ENCODE measurements at regions not wholly inside any gene's neighbourhood (a gene's known extent, or its start where the extent isn't known, plus 50 kb on each side); places are given as distances from the start of the nearest gene placed in this dataset.

DNA sequence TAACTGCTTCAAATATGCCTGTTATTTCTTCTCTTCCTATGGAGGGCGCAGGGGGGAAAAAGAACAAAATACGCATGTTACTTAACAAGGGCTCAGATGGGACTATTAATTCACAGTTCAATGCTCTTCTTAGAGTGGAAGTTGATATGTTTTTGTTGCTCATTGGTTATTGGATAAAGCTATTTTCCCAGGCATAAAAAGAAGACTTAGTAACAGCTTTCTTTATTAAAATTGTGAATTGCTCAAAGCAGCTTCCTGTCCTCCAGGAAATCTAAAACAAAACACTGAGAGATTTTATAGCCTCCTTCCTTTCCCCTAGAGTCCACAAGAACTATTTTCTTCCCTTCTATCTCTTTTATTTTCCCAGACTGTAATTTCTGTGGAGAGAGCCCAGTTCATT lies 180.8 kb downstream of the SH3BP4 start:
- in situ Hi-C loops (cut with MboI; ENCODE audit: low pct_unique_long_range_greater_than_20kb, low sequenced_read_pairs, unreplicated experiment): loop anchor here (25.0 kb wide), 2 partner anchors 455 to 605 kb away; no protein-coding TSS in a partner anchor
- DNase-seq (ENCODE audit: low spot score): no peak
- TF ChIP-seq, protein P1, sequence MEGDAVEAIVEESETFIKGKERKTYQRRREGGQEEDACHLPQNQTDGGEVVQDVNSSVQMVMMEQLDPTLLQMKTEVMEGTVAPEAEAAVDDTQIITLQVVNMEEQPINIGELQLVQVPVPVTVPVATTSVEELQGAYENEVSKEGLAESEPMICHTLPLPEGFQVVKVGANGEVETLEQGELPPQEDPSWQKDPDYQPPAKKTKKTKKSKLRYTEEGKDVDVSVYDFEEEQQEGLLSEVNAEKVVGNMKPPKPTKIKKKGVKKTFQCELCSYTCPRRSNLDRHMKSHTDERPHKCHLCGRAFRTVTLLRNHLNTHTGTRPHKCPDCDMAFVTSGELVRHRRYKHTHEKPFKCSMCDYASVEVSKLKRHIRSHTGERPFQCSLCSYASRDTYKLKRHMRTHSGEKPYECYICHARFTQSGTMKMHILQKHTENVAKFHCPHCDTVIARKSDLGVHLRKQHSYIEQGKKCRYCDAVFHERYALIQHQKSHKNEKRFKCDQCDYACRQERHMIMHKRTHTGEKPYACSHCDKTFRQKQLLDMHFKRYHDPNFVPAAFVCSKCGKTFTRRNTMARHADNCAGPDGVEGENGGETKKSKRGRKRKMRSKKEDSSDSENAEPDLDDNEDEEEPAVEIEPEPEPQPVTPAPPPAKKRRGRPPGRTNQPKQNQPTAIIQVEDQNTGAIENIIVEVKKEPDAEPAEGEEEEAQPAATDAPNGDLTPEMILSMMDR (IDR thresholded peaks at IDR 0.05; ENCODE audit: extremely low read depth, insufficient read depth, missing control alignments): no peak

DNA sequence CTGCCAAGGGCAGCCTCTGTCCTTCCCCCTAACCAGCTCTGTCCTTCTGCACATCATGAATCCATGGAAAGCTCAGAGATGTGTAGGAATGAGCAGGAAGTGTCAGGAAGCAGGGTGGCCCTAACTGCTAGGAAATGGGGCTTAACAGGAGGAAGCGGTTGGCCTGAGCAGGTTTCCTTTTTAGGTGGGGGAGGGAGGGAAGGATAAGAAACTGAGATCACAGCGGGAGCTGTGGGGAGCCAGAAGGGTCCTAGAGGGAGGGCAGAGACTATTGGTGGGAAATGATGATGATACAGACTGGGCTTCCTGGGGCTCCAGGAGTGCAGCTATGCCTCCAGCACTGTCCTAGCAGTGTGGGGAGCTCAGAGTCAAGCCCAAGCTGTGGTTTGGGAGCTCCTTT lies 182.0 kb downstream of the SH3BP4 start:
- in situ Hi-C loops (cut with MboI; ENCODE audit: low pct_unique_long_range_greater_than_20kb, low sequenced_read_pairs, unreplicated experiment): loop anchor here (25.0 kb wide), 2 partner anchors 453 to 603 kb away; no protein-coding TSS in a partner anchor
- TF ChIP-seq, protein P1 (IDR thresholded peaks at IDR 0.05; ENCODE audit: extremely low read depth, insufficient read depth, missing control alignments): no peak
- DNase-seq (ENCODE audit: low spot score): no peak

DNA sequence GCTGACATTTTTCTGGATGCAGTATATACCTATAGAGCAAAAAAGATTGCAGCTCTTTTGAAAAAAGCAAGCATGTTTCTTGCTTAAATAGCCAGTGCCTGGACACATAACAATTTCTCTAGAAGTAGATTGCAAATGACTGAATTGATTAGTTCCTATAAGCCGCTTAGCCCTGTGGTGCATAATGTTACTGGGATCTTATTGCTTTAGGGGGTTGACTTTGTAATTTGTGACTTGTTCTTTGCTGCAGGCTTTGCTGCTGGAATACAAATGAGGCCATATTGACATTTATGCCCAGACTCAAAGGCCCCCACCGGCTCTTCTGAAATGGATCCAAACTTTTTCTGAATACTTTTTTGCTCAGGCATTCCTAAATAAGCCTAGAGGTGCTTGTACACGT lies 182.6 kb downstream of the SH3BP4 start:
- in situ Hi-C loops (cut with MboI; ENCODE audit: low pct_unique_long_range_greater_than_20kb, low sequenced_read_pairs, unreplicated experiment): loop anchor here (25.0 kb wide), 2 partner anchors 453 to 603 kb away; no protein-coding TSS in a partner anchor
- no peak for DNase-seq (ENCODE audit: low spot score)
- TF ChIP-seq, protein P1 (IDR thresholded peaks at IDR 0.05; ENCODE audit: extremely low read depth, insufficient read depth, missing control alignments): no peak

DNA sequence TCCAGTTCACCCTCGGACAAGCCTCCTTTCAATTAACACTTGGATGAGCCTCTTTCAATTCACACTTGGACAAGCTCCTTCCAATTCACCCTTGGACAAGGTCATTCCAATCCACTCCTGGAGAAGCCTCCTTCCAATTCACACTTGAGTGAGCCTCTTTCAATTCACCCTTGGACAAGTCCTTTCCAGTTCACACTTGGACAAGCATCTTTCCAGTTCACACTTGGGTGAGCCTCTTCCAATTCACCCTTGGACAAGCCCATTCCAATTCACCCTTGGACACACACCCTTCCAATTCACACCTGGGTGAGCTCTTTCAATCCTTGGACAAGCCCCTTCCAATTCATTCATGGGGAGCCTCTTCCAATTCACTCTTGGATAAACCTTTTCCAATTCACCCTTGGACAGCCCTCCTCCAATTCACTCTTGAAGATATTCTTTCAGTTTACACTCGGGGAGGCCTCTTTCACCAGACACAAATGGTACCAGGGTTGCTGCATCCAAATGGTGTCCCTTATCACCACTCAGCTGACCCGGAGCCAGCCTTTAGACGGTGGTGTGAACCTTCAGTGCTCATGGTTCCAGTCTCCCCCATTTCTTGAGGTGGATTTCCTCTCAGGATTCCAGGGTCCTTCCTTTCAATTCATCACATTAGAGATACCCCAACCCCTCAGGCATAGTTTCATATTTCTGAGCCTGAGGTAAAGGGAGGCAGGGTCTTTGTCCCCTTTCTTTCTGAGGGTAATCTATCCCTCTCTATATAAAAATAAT lies 183.6 kb downstream of the SH3BP4 start:
- in situ Hi-C loops (cut with MboI; ENCODE audit: low pct_unique_long_range_greater_than_20kb, low sequenced_read_pairs, unreplicated experiment): loop anchor here (25.0 kb wide), 2 partner anchors 452 to 602 kb away; no protein-coding TSS in a partner anchor
- TF ChIP-seq, protein P1 (IDR thresholded peaks at IDR 0.05; ENCODE audit: extremely low read depth, insufficient read depth, missing control alignments): no peak

DNA sequence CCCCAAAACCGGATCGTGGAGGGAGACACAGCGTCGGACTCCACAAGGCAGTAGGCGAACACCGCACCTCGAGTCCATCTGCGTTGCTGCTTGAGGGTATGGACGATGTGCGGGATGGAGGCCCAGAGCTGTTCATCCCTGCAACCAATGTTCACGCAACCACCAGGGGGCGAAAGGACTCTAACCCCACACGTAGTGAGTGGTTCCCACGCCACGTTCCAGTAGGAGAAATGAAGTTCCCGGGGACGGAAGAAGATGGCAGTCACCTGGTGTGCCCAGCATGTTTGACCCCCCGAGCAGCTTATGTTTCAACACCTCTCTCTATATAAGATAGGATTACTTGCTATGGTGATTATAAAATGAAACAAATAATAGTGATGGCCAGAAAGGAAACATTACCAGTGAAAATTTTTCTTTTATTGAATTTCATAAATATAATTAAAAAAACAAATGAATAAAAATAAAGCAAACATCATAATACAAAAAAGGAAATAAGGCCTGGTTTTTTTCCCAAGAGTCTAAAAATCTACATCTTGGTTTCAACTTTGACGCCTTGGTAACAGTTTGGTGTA lies 184.3 kb downstream of the SH3BP4 start:
- peak; percentile 52 for DNase-seq (ENCODE audit: low spot score)
- TF ChIP-seq, protein P1 (IDR thresholded peaks at IDR 0.05; ENCODE audit: extremely low read depth, insufficient read depth, missing control alignments): peak; percentile 59
- in situ Hi-C loops (cut with MboI; ENCODE audit: low pct_unique_long_range_greater_than_20kb, low sequenced_read_pairs, unreplicated experiment): loop anchor here (25.0 kb wide), 2 partner anchors 451 to 601 kb away; no protein-coding TSS in a partner anchor

More for the DNA sequence above, 183.6 kb downstream of the SH3BP4 start:
- DNase-seq (ENCODE audit: low spot score): no peak

DNA sequence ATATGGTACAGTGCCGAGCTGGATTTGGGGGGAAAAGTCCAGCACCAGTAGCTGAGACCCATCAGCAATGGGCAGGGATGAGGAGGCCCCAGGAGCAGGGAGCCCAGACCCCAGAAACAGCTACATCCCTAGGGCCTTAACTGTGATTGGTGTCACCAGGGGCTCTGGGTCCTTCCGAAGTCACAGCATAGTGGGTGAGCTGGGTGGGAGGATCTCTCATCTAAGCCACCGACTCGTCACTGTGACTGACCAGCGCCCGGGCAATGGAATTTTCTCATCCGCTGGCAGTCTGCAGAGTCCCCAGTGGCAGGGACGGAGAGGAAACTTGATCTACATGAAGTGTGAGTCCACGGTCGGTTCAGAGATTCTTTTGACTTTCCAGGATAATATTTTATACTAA lies 186.5 kb downstream of the SH3BP4 start:
- in situ Hi-C loops (cut with MboI; ENCODE audit: low pct_unique_long_range_greater_than_20kb, low sequenced_read_pairs, unreplicated experiment): loop anchor here (25.0 kb wide), 2 partner anchors 449 to 599 kb away; no protein-coding TSS in a partner anchor

More for the DNA sequence above, 186.5 kb downstream of the SH3BP4 start:
- TF ChIP-seq, protein P1 (IDR thresholded peaks at IDR 0.05; ENCODE audit: extremely low read depth, insufficient read depth, missing control alignments): no peak
- DNase-seq (ENCODE audit: low spot score): no peak

Measured in GM13977 (cell line).